ENCODE measurements at regions not wholly inside any gene's neighbourhood (a gene's known extent, or its start where the extent isn't known, plus 50 kb on each side); places are given as distances from the start of the nearest gene placed in this dataset.
"Not testable (repeated sequence)": the region's sequence is repeated elsewhere in the genome, so short reads cannot be mapped to it uniquely, and the experiment has no call there.

- no peak for TF ChIP-seq CTCF (conservative IDR thresholded peaks at IDR 0.05; ENCODE audit: low read depth, low read length)
- H3K4me3 ChIP-seq (ENCODE audit: low read depth, low read length) = no peak overlapping the region
- no peak for DNase-seq (ENCODE audit: low read depth)
Observed at GRCh38 chr3:118526758-118527513, 507.7 kb downstream of the IGSF11 start.

DNA sequence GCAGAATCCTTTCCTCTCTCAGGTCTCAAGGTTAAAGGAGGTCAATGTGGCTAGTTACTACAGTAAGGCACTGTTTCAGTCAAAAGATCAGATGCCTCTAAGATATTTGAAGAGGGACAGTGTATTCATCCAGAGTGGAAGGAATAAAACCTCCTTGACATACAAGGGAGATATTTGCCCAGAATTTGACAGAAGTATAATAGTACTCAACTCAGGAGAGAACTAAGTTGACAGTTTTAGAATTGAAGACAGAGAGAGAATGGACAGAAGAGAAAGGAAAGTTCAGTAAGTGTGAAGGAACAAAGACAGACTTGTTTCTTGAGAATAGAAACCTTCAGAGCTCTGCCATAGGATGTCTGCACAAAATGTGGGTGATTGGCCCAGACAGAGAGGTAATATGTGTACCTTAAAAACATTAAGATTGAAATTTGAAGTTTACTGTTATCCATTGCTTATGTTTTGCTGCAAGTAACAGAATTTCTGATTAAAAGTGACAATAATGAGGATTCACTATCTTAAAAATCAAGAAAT lies 507.1 kb downstream of the IGSF11 start:
- DNase-seq (ENCODE audit: low read depth) = no peak
- TF ChIP-seq CTCF (conservative IDR thresholded peaks at IDR 0.05; ENCODE audit: low read depth, low read length) = no peak

DNA sequence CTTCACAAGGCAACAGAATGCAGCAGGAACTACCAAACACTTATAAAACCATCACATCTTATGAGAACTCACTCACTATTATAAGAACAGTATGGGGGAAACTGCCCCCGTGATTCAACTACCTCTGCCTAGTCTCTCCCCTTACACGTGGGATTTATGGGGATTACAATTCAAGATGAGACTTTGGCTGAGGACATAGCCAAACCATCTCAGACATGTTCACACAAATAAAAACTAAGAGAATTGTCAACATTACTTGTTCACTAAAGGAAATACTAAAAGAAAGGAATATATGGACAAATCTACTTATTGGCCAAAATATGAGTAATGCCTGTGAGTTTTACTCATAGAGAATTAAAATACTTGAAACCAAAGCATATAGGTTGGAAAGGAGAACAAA lies 505.1 kb downstream of the IGSF11 start:
- TF ChIP-seq CTCF (conservative IDR thresholded peaks at IDR 0.05; ENCODE audit: low read depth, low read length) = no peak
- no peak for DNase-seq (ENCODE audit: low read depth)
- no peak overlapping the region for H3K4me3 ChIP-seq (ENCODE audit: low read depth, low read length)

More for the DNA sequence above, 507.1 kb downstream of the IGSF11 start:
- H3K4me3 ChIP-seq (ENCODE audit: low read depth, low read length) = no peak overlapping the region

DNA sequence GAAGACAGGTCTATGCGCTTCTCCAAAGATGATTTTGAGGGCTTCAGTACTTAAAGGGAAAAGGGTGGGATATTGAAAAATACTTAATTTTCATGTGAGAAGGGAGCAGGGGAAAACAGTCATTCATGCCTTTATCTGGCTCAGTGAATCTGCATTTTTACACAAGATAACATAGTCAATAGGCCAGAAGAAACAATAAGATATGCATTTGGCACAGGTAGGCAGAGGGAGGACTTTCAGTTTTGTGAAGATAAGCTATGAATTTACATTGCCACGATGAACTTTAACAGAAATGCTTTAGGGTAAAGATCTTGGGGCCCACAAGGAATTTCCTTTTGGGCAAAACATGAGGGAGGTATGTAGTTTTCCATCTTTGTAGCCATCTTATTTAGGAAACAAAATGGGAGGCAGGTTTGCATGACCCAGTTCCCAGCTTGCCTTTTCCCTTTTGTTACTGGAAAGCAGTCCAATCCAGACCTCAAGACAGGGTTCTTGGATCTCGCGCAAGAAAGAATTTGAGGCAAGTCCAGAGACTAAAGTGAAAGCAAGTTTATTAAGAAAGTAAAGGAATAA lies 504.2 kb downstream of the IGSF11 start:
- TF ChIP-seq CTCF (conservative IDR thresholded peaks at IDR 0.05; ENCODE audit: low read depth, low read length) = no peak
- no peak for DNase-seq (ENCODE audit: low read depth)
- no peak overlapping the region for H3K4me3 ChIP-seq (ENCODE audit: low read depth, low read length)

- DNase-seq (ENCODE audit: low read depth); H3K4me3 ChIP-seq (ENCODE audit: low read depth, low read length): not testable (repeated sequence)
Observed at GRCh38 chr3:118530927-118531356, 503.7 kb downstream of the IGSF11 start.

GRCh38 chr3:118531816-118532215 lies 502.8 kb downstream of the IGSF11 start:
- H3K4me3 ChIP-seq (ENCODE audit: low read depth, low read length) = no peak overlapping the region
- no peak for DNase-seq (ENCODE audit: low read depth)
- TF ChIP-seq CTCF (conservative IDR thresholded peaks at IDR 0.05; ENCODE audit: low read depth, low read length) = no peak

GRCh38 chr3:118533676-118534075 lies 501.0 kb downstream of the IGSF11 start:
- no peak for DNase-seq (ENCODE audit: low read depth)
- no peak overlapping the region for H3K4me3 ChIP-seq (ENCODE audit: low read depth, low read length)
- no peak for TF ChIP-seq CTCF (conservative IDR thresholded peaks at IDR 0.05; ENCODE audit: low read depth, low read length)

Measured in choroid plexus epithelial cell (primary cell).